Activated CD4-positive, alpha-beta T cell treated with anti-CD3 and anti-CD28 coated beads for 4 hours (primary cell): ENCODE measurements at regions not wholly inside any gene's neighbourhood (a gene's known extent, or its start where the extent isn't known, plus 50 kb on each side); places are given as distances from the start of the nearest gene placed in this dataset.

Experiments
- DNase-seq, 2 donors: peaks; one replicate each; pipeline ENCODE4 v3.0.0-alpha.2; 2020

GRCh38 chr5:15013654-15014463 lies 142.3 kb upstream of the ANKH start:
- no peak for DNase-seq

GRCh38 chr5:15012061-15012460 lies 140.5 kb upstream of the ANKH start:
- no peak for DNase-seq

- no peak for DNase-seq
Observed at GRCh38 chr5:15010936-15011335, 139.4 kb upstream of the ANKH start.

- DNase-seq: no peak
Observed at GRCh38 chr5:15009420-15009819, 137.8 kb upstream of the ANKH start.

- no peak for DNase-seq
Observed at GRCh38 chr5:15008921-15009320, 137.3 kb upstream of the ANKH start.

GRCh38 chr5:15008476-15008875 lies 136.9 kb upstream of the ANKH start:
- no peak for DNase-seq

- DNase-seq: no peak
Observed at GRCh38 chr5:15007646-15008045, 136.1 kb upstream of the ANKH start.

- DNase-seq: no peak
Observed at GRCh38 chr5:15004506-15004905, 132.9 kb upstream of the ANKH start.

- DNase-seq: peak; percentile 48 to 58
Observed at GRCh38 chr5:15003511-15003920, 131.9 kb upstream of the ANKH start.

- DNase-seq: no peak
Observed at GRCh38 chr5:15002791-15003190, 131.2 kb upstream of the ANKH start.

GRCh38 chr5:15002173-15002572 lies 130.6 kb upstream of the ANKH start:
- no peak for DNase-seq

GRCh38 chr5:15001517-15001916 lies 129.9 kb upstream of the ANKH start:
- no peak for DNase-seq

GRCh38 chr5:14998491-14998890 lies 126.9 kb upstream of the ANKH start:
- no peak for DNase-seq

- DNase-seq: no peak
Observed at GRCh38 chr5:14996997-14997396, 125.4 kb upstream of the ANKH start.

GRCh38 chr5:14995229-14995628 lies 123.7 kb upstream of the ANKH start:
- DNase-seq: no peak

GRCh38 chr5:14993459-14994133 lies 122.0 kb upstream of the ANKH start:
- peak in 1 of 2 donors; percentile 1 for DNase-seq

- peak; percentile 51 to 69 for DNase-seq
Observed at GRCh38 chr5:14992751-14993458, 121.3 kb upstream of the ANKH start.

GRCh38 chr5:14988223-14988622 lies 116.6 kb upstream of the ANKH start:
- no peak for DNase-seq

GRCh38 chr5:14986413-14986812 lies 114.8 kb upstream of the ANKH start:
- DNase-seq: no peak

GRCh38 chr5:14983666-14984441 lies 112.3 kb upstream of the ANKH start:
- DNase-seq: peak in 1 of 2 donors; percentile 9

GRCh38 chr5:14980698-14981097 lies 109.1 kb upstream of the ANKH start:
- no peak for DNase-seq

- no peak for DNase-seq
Observed at GRCh38 chr5:14977058-14977685, 105.6 kb upstream of the ANKH start.
